B cell (primary cell): ENCODE measurements at regions not wholly inside any gene's neighbourhood (a gene's known extent, or its start where the extent isn't known, plus 50 kb on each side); places are given as distances from the start of the nearest gene placed in this dataset.

Source experiments
- ATAC-seq: fragments of 200-7000 bp; cut with Tn5 transposase; one replicate; pipeline ENCODE4 v1.10.0; 2021; ENCODE audit warnings: low read depth, mild to moderate bottlenecking, moderate number of reproducible peaks, moderate library complexity
- CTCF ChIA-PET: fragments of 350-600 bp; sonication (Branson Sonifier 250); formaldehyde crosslinking; loops from one replicate; lab custom pipeline; 2021; ENCODE audit warnings: antibody characterized with exemption, inconsistent platforms; lab: Charles Lee
- POLR2A ChIA-PET: fragments of 350-600 bp; sonication (Branson Sonifier 250); formaldehyde crosslinking; loops from one replicate; lab custom pipeline; 2021; ENCODE audit warnings: antibody characterized with exemption; lab: Charles Lee
- DNase-seq: peaks from one replicate; pipeline ENCODE4 v3.0.0; 2013
- H2AFZ ChIP-seq: 2 replicates; pipeline ENCODE4 v1.6.1; 2012; ENCODE audit warnings: mild to moderate bottlenecking, low read depth, low read length; ENCODE audit not compliant: insufficient read depth, poor library complexity, severe bottlenecking
- H3K27ac ChIP-seq, 2 donors: 1 replicate in 1 of 2; 2 replicates in 1 of 2; pipeline ENCODE4 v1.5.1; 2012 to 2013; ENCODE audit warnings: low read length in 2 of 2, mild to moderate bottlenecking in 2 of 2, moderate library complexity in 1 of 2
- H3K27me3 ChIP-seq, 4 experiments: fragments of 200-600 bp in 1 of 4; sonication (generic) in 1 of 4; replicated peaks in 1 of 4; 1 replicate in 2 of 4; 2 replicates in 2 of 4; pipeline versions ENCODE4 v1.6.1 to v1.7.0; 2013 to 2016; ENCODE audit warnings: low read length in 3 of 4, mild to moderate bottlenecking in 2 of 4, mixed read lengths in 1 of 4, moderate library complexity in 1 of 4; ENCODE audit not compliant: insufficient read depth in 4 of 4, control insufficient read depth in 3 of 4; ENCODE audit errors: control extremely low read depth in 1 of 4
- H3K36me3 ChIP-seq, 2 experiments: replicated peaks in 1 of 2; 1 replicate in 1 of 2; 2 replicates in 1 of 2; pipeline versions ENCODE4 v1.6.1 to v1.7.1; 2013; ENCODE audit warnings: low read length in 1 of 2; ENCODE audit not compliant: insufficient read depth in 2 of 2, control insufficient read depth in 1 of 2; ENCODE audit errors: control extremely low read depth in 1 of 2, extremely low read depth in 1 of 2
- H3K4me1 ChIP-seq, 2 donors: fragments of 200-600 bp in 1 of 2; sonication (generic) in 1 of 2; 1 replicate in 1 of 2; 2 replicates in 1 of 2; pipeline versions ENCODE4 v1.5.1 to v1.6.1; 2013 to 2017; ENCODE audit warnings: low read length in 2 of 2; ENCODE audit not compliant: control insufficient read depth in 2 of 2, insufficient read depth in 2 of 2
- H3K4me2 ChIP-seq: replicated peaks from 2 replicates; pipeline ENCODE3; 2012; ENCODE audit warnings: mild to moderate bottlenecking, low read depth, low read length; ENCODE audit not compliant: poor library complexity, severe bottlenecking
- H3K4me3 ChIP-seq, 5 experiments: fragments of 200-600 bp in 1 of 5; sonication (generic) in 1 of 5; 1 replicate in 3 of 5; 2 replicates in 2 of 5; pipeline versions ENCODE4 v1.5.1 to v1.7.0; 2011 to 2016; ENCODE audit warnings: low read length in 4 of 5, mild to moderate bottlenecking in 4 of 5, low read depth in 2 of 5, control low read depth in 1 of 5, moderate library complexity in 1 of 5; ENCODE audit not compliant: insufficient read depth in 1 of 5; ENCODE audit errors: control extremely low read depth in 1 of 5, extremely low read depth in 1 of 5
- H3K79me2 ChIP-seq: fragments of 200-600 bp; sonication (generic); one replicate; pipeline ENCODE4 v1.6.0; 2016; ENCODE audit warnings: low read length; ENCODE audit not compliant: control insufficient read depth, insufficient read depth
- H3K9ac ChIP-seq: fragments of 200-600 bp; sonication (generic); 2 replicates; pipeline ENCODE4 v1.6.1; 2017; ENCODE audit warnings: mild to moderate bottlenecking, low read length, moderate library complexity
- H3K9me3 ChIP-seq, 3 donors: one replicate each; pipeline versions ENCODE4 v1.6.1 to v1.7.1; 2013; ENCODE audit warnings: low read length in 2 of 3; ENCODE audit not compliant: control insufficient read depth in 2 of 3, insufficient read depth in 1 of 3; ENCODE audit errors: control extremely low read depth in 1 of 3
- H4K20me1 ChIP-seq: 2 replicates; pipeline ENCODE4 v1.6.0; 2012; ENCODE audit warnings: mild to moderate bottlenecking, low read length; ENCODE audit not compliant: insufficient read depth, control insufficient read depth, poor library complexity, severe bottlenecking
- H3K27ac Mint-ChIP-seq: one replicate; pipeline ENCODE4 v1.8.0; 2021; ENCODE audit warnings: mixed read lengths
- H3K27me3 Mint-ChIP-seq: one replicate; pipeline ENCODE4 v1.8.0; 2021; ENCODE audit warnings: mixed read lengths
- H3K4me1 Mint-ChIP-seq: one replicate; pipeline ENCODE4 v1.8.0; 2021; ENCODE audit warnings: mixed read lengths
- H3K4me3 Mint-ChIP-seq: one replicate; pipeline ENCODE4 v1.8.0; 2021; ENCODE audit warnings: mixed read lengths
- H3K9me3 Mint-ChIP-seq: one replicate; pipeline ENCODE4 v1.8.0; 2022; ENCODE audit warnings: mixed read lengths; ENCODE audit not compliant: insufficient read depth
- CTCF ChIP-seq: fragments of 200-600 bp; IDR thresholded peaks from one replicate; pipeline ENCODE4 v1.8.0; 2022; ENCODE audit warnings: antibody characterized with exemption, mild to moderate bottlenecking
- EZH2 ChIP-seq: IDR thresholded peaks from 2 replicates; pipeline ENCODE4 v1.6.1; 2012; ENCODE audit warnings: borderline replicate concordance, low read depth, mild to moderate bottlenecking, moderate library complexity, low read length; ENCODE audit not compliant: insufficient read depth, poor library complexity, severe bottlenecking
- WGBS: methylation state at CpG from one replicate; pipeline ENCODE4 v1.1.5; 2013; ENCODE audit warnings: missing lambda C conversion rate; ENCODE audit not compliant: insufficient coverage; 5-methylcytosine and 5-hydroxymethylcytosine counted together
- intact Hi-C: fragments of 100-400 bp; cut with micrococcal nuclease; formaldehyde crosslinking; loops from one replicate; pipeline ENCODE4 v1.10.0; 2022

- POLR2A ChIA-PET = no interaction called here
These were observed 177.2 kb downstream of the GADD45G start for GRCh38 chr9:89781838-89782540.

More at GRCh38 chr9:89781838-89782540, 177.2 kb downstream of the GADD45G start:
- peak overlapping the region; percentile 49 for H3K4me2 ChIP-seq
- no peak overlapping the region for H3K27ac ChIP-seq
- H3K9me3 ChIP-seq = no peaks in the 10 kb centered on the region
- no peaks in the 10 kb centered on the region for H3K9me3 Mint-ChIP-seq
- peak; percentile 95 for ATAC-seq
- CTCF ChIA-PET = no interaction called here
- H3K9ac ChIP-seq = no peak overlapping the region
- no peak overlapping the region for H3K4me3 ChIP-seq
- 0% methylated on average over 3 of the region's 5 CpGs for WGBS
- no peaks in the 10 kb centered on the region for H3K27me3 ChIP-seq
- peaks cover 15 to 16% of the 10 kb centered on the region in 2 donors for H3K4me1 ChIP-seq
- H3K36me3 ChIP-seq = no peaks in the 10 kb centered on the region
- intact Hi-C loops = loop anchor here (5.0 kb wide), 1 partner anchor 35 kb away; no protein-coding TSS in a partner anchor
- no peaks in the 10 kb centered on the region for H3K79me2 ChIP-seq
- no peaks in the 10 kb centered on the region for H3K27me3 Mint-ChIP-seq
- no peak overlapping the region for H2AFZ ChIP-seq
- H3K4me3 Mint-ChIP-seq = peak overlapping the region; percentile 18
- DNase-seq = peak; percentile 75
- H3K27ac Mint-ChIP-seq = peak overlapping the region; percentile 54
- TF ChIP-seq EZH2 (no peak), CTCF (no peak)
- H4K20me1 ChIP-seq = no peaks in the 10 kb centered on the region
- H3K4me1 Mint-ChIP-seq = peaks cover 20% of the 10 kb centered on the region
